D721Med (cell line): ENCODE measurements at regions not wholly inside any gene's neighbourhood (a gene's known extent, or its start where the extent isn't known, plus 50 kb on each side); places are given as distances from the start of the nearest gene placed in this dataset.
A peak's percentile ranks its signal among the peaks of the same experiment; 100 is the strongest.
"Not testable (repeated sequence)": the region's sequence is repeated elsewhere in the genome, so short reads cannot be mapped to it uniquely, and the experiment has no call there.

Source experiments
- DNase-seq: peaks from one replicate; pipeline ENCODE4 v3.0.0; 2011; ENCODE audit warnings: low spot score; ENCODE audit not compliant: insufficient read length
- FAIRE-seq: peaks from 2 replicates; lab custom pipeline; 2011; peaks lifted over from hg19 to GRCh38; lab: Jason Lieb, UNC
- CTCF ChIP-seq: IDR thresholded peaks from 2 replicates; pipeline ENCODE4 v1.5.1; 2012; ENCODE audit warnings: mild to moderate bottlenecking, control low read depth; ENCODE audit not compliant: insufficient read depth; ENCODE audit errors: missing control alignments

- DNase-seq (no peak), FAIRE-seq (no peak)
- no peak for TF ChIP-seq CTCF
Observed at GRCh38 chr13:85982102-85982501, 182.9 kb upstream of the SLITRK6 start.

GRCh38 chr13:85980447-85980846, 181.2 kb upstream of the SLITRK6 start:
- DNase-seq = not testable (repeated sequence)
- peak; percentile 41 for FAIRE-seq

- DNase-seq = no peak
- no peak for FAIRE-seq
Observed at GRCh38 chr13:85976242-85976641, 177.0 kb upstream of the SLITRK6 start.

GRCh38 chr13:85974608-85975366, 175.6 kb upstream of the SLITRK6 start:
- no peak for DNase-seq
- TF ChIP-seq CTCF = no peak
- FAIRE-seq = no peak

More at GRCh38 chr13:85976242-85976641, 177.0 kb upstream of the SLITRK6 start:
- TF ChIP-seq CTCF = no peak

GRCh38 chr13:85970727-85971126, 171.5 kb upstream of the SLITRK6 start:
- no peak for FAIRE-seq
- no peak for DNase-seq
- TF ChIP-seq CTCF = peak; percentile 26

- FAIRE-seq (no peak), DNase-seq (no peak)
- no peak for TF ChIP-seq CTCF
Observed at GRCh38 chr13:85969331-85969730, 170.1 kb upstream of the SLITRK6 start.

- FAIRE-seq (no peak), DNase-seq (no peak)
- TF ChIP-seq CTCF = no peak
Observed at GRCh38 chr13:85935868-85936467, 136.7 kb upstream of the SLITRK6 start.
